HG03460 (cell line): ENCODE measurements at regions not wholly inside any gene's neighbourhood (a gene's known extent, or its start where the extent isn't known, plus 50 kb on each side); places are given as distances from the start of the nearest gene placed in this dataset.
A peak's percentile ranks its signal among the peaks of the same experiment; 100 is the strongest.

ENCODE experiments used
- ATAC-seq: cut with Tn5 transposase; IDR thresholded peaks from one replicate; pipeline ENCODE4 v1.9.1; 2021; ENCODE audit not compliant: unreplicated experiment

DNA sequence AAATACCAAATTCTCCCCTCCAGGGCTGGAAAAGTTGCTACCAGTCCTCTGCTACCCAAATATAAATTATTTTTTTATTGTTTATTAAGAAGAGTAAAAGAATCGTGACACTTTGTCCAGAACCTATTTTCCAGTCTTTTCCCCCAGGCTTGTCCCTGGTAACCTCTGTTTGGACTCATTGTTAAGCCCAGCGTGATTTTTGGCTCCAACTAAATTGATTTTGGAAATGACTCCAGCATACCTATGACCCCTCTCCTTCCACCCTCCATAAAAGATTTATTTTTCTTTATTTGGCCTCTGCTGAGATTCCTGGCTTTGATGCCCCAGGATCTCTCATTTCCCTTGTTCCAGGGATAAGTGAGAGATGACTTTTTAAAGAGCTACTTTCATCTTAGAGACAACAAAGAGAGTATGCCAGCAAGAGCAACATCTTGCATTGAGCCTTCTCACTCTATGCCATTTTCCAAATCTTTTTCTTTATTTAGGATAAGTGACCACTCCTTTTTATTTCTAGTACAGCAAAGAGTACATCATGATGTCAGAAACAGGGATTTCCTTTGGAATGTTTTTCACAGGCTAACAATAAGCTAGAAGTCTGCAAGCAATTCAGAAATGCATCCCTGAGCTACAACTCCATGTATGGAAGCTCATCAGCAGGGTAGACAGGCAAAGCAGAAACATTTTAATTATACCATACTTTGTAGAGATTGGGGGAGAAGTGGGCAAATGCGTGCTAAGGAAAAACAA, 75.8 kb downstream of the DAD1 start:
- no peak for ATAC-seq

DNA sequence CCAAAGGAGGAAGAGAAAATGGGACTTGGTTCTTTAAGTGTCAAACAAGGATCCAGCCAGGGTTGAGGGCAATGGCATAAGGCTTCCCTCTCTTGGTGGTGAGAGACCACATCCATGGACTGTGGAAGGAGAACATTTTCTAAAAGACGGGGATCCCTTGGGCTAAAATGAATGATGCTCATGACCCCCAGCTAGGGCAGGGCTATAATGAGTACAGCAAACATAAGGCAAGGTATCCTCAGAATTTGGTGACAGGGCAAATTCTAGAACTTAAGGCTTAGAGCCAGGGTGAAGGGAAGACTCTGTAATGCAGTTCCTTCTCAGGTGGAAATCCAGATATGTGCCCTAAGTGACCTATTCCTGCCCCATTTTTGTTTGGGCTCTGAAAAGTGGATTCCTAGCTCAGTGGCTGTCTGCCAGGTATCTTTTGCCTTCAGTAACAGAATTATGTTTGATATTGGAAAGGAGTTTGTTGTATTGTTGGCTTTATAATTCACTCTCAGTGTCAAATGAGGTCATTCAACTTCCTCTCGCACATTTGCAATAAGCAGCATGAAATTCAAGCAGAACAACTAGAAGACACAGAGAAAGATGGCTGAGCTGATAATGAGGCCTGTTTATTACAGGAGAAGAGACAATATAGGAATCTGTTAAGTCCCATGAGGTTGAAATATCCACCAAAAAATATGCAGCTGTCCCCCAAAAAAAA, 76.8 kb downstream of the DAD1 start:
- no peak for ATAC-seq

DNA sequence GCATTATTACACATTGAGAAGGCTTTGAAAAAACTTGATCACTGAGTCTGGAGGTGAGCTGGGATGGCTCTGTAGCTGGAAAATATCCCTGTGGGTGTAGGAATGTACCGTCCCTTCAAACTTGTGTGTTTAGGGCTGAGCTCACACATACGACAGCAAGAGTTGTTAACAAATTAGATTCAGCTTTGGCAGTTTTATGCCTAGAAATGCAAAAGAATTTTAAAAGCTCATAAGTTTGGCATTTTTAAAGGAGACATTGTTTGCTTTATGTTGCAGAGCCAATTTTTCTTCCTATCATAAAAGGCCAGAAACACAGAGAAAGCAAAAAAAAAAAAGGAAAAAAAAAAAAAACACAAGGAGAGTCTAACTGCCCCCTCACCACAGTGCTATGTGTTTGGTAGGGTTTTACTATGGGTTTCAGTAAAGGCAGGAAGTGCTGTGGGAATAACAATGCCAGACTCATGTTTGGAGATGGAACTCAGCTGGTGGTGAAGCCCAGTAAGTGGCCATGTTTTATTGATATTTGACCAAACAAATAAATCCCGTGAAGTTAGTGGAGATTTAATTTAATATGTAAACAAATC, 78.4 kb downstream of the DAD1 start:
- ATAC-seq: no peak

DNA sequence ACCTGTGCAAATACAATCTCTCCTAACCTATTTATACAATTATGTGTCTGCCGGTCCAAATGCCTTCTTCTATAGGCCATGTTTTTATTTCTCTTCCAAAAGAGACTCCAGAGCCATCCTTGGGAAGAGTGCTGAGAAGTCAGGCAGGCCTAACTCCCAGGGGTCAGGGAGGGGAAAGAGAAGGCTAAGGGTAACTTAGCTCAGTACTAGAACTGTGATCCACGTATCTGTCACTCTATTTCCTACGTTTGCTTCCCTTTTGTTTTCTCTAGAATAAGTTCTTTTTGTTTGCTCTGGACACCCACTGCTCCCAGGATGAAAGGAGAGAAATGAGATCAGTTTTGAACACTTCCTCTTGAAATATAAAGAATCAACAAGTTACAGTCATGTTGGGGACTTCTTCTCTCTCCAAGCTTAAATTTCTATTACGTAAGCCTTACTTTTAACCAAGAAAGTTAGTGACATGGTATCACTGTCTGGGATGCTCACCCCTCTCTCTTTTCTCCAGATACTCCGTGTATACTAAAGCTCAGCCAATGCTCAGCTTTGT, 79.2 kb downstream of the DAD1 start:
- no peak for ATAC-seq

DNA sequence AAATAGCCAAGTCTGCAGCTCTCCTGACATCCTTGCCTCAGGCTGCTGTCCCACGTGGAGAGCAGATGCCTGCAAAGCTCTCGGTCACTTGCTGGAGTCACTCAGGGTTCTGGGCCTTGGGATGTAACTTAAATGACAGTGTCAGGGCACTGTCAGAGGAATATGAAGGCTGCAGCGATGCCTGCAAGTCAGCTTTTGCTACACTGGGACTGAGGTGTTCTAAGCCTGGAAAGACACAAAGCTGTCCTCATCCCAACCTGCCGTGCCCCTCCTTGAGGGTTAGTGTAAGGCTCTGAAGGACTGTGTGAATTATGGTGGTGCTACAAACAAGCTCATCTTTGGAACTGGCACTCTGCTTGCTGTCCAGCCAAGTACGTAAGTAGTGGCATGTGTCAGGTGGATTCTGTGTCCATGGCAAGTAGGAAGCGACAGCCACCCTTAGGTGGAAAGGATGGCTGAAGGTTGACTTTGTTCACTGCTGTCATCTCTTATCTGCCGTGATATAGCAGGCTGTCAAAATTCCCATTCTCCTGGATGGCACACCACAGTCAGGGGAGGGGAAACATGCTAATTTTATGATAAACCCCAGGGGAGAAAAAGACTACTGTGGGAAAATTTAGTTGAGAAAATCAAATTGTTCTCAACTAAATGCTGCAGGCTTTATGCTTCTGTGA, 79.9 kb downstream of the DAD1 start:
- ATAC-seq: no peak

DNA sequence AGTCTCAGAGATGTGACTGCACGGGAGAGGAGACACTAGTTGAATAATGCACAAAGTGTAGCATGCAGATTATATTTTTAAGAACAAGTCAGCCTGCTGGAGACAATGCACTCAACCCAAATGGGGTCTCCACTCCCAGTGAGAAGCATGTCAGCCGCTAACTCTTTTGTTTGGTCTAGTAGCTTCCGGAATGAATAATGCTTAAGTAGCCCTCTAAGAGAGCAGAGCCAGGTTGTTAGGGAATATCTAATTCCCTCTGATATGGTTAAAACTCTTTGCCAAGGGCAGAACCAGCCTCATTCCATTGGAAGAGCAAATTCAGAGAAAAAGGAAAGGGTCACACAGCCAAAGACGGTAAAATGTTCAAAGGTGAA, 80.4 kb downstream of the DAD1 start:
- no peak for ATAC-seq

DNA sequence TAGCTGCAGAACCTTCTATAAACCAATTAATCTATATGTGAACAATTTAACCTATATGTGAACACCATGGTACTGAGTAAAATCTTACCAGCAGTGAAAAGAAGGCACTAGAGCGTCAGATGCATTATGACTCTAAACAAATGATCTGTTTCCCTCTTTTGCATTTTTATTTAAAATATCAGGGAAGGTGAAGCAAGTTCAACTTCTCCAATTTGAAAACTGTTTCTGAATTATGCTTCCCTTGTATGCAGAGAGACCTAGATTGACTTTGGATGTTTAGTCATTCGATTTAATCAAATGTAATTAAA, 80.9 kb downstream of the DAD1 start:
- no peak for ATAC-seq

DNA sequence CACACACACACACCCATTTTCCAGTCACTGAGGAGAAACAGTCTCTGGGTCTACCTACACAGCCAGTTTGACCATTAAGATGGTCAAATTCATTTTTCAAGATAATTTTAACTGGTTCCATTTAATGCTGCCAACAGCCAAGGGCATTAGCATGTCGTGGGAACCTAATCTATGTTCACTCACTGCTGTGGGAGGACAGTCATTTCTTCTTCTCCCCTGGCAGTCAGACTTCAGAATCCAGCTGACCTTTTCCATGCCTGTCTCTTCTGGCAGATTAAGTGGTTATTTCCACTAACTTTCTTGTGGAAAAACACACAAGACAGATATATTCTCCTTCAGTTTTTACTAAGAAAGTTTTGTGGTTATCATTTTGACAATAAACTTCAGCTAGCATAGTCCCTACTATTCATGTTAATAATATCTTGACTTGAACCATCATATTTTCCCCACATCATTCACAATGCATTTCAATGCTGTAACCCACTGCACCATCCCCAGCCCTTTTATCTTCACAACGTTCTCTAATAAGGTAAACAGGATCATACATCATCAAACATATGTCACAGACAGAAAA, 82.2 kb downstream of the DAD1 start:
- no peak for ATAC-seq

DNA sequence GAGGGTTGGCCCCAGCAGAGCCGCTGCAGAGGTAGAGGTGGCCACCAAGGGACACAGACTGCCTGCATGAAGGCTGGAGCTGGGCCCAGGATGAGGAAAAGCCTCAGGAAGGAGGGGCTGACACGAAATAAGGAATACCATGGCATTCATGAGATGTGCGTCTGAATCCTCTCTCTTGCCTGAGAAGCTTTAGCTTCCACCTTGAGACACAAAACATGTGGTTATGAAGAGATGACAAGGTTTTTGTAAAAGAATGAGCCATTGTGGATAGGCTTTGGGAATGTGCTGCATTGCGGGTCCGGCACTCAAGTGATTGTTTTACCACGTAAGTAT, 82.7 kb downstream of the DAD1 start:
- no peak for ATAC-seq

DNA sequence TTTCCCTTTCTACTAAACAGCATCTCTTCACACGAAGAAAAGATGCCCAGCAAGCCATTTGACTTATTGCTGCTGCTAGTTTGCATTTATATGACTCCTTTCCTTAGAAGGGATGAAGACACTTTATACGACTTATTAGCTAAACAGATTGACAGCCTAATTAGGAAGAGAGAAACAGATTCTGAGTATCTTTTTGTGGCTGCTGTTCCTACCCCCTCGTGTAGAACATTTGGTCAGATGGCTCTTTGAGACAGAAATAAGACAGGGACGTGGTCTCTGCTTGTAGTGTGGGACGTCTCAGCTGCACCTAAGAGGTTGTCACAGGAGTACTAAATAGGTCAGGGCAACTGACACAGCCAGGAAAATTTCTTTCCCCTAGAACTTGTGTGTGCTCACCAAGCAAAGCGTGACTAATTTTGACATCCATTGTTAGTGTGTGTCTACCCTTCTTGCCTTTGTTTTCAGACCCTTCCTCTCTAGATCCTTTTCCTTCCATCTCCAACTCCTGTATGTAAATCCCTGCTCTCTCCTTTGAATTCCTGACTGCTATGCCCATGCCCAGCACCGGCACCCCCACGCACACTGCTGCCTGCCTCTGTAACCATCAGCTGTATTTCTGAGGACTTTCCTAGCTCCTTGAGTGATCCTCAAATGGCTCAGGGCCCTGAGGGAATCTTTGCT, 83.2 kb downstream of the DAD1 start:
- ATAC-seq: no peak

DNA sequence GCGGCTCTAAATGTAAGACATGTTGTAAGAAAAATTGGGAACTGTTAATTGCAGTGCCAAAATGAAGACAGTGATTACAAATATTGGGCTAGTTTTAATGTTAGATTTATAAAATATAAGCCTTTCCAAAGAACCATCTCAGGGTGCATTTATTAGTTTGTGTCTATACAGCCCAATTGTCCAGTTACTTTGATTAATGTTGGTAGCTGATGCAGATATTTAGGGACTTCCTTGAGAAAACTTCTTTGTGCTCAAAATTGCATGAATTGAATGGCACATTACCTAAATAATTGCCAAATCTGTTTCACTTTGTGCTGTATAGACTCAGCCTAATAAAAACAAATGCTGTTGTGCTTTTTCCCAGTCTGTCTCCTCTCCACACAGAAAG, 83.7 kb downstream of the DAD1 start:
- ATAC-seq: no peak

DNA sequence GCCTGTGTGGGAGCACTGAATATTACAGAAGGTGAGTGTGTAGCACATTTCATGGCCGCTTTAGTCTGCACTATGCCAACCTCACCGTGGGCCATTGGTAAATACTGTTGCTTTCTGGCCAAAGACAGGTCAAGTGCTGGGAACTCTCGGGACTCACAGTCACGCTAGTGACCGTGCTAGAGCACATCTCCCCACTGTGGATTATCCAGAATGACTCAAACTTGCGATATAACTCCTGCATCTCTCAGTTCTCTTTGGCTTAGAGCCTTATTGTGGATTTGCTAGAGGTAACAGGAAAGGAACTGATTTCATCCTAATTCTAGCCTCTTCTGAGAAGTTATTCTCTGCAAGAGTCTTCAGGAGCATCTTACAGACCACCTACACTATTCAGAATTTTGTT, 86.5 kb downstream of the DAD1 start:
- ATAC-seq: no peak

DNA sequence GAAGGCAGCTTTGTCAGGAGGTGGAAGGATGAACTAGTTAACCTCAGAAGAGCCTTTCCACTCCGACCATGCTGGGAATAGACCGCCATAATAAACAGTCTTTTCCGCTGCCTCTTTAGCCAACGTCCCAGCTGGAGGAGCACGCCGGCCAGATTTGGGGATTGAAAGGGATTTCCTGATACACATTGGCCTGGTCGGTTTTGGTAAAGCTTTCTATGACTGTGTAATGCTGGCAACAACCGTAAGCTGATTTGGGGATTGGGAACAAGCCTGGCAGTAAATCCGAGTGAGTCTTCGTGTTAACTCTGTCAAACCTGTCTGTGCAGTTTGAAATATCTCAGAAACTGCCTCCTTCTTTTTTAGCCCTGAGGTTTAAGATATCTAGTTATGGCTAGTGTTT, 87.0 kb downstream of the DAD1 start:
- ATAC-seq: no peak

DNA sequence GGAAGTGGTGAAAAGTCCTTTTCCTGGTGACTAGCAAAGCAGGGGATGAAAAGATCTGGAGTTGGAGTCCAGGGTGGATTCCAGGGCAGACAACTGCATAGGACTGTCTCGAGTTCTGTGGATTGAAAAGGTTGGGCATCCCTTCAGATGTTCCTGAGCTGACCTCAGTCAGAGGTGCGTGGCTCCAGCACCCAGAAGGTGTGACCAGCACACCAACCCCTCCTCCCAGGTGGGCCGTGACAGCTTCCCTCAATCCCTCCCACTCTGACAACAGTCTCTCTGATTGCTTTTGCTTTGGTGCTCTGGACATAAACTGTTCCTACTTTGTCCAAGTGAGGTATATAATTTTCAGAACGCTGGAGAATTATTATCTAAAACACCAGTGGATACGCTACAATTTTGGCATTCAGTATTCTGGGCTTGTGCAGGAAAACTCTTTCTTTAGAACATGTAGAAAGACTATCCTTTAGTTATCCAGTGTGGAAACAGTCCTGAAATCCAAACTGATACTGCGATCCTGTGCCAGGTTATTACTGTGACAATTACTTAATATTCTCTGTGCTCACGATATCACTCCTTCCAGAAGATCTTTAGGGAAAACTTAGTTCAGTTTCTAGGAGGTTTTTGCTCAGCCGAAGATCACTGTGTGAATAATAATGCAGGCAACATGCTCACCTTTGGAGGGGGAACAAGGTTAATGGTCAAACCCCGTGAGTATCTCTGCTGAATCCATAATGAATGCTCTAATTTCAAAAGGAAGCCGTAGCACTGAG, 87.9 kb downstream of the DAD1 start:
- ATAC-seq: no peak

DNA sequence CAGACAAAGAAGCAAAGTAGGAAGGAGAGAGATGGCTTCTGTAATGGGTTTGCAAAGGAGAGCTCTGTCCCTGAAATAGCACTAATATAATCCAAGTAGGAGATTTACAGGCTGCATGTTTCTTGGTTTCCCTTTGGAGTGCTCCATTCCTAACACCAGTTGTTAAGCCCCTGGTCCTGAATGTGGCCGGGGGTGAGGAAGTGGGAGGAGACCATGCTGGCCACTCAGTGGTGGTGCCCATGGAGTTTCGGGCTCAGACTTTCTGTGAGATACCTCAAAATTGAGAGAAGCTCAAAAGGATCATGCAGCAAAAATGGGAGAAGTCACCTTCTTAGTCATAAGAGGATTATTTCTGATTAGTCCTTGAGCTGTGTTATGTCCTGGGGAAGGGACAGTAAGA, 88.5 kb downstream of the DAD1 start:
- no peak for ATAC-seq

DNA sequence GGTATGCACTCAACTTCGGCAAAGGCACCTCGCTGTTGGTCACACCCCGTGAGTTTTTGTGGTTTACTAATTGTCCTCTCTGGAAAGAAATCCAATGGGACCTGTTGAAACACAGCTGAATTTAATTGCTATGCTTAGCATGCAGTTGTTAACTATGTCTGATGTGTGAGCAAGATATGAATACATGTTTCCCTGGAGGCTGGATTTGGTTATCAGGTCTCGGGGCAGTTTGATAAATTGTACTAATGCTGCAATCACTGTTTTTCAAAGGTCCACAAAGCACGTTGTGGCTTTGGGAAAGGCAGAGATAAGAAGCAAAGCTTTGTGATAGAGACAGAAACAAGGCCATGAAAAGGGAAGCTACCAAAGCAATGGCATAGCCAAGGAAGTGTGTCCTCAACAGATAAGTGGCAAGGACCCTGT, 91.3 kb downstream of the DAD1 start:
- ATAC-seq: no peak

DNA sequence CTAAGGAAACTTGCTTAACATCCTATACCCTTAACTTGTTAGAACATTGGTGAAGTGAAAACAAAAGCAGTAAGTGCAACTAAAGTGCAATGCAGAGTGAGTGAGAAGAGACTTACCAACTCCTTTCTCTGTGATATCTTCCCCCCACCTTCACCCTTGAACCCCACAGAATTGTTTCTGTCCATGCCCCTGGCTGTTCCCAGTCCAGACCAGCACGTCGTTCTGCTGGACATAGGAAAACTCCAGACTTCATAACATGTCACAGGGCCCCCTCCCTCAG, 91.9 kb downstream of the DAD1 start:
- peak; percentile 12 for ATAC-seq

DNA sequence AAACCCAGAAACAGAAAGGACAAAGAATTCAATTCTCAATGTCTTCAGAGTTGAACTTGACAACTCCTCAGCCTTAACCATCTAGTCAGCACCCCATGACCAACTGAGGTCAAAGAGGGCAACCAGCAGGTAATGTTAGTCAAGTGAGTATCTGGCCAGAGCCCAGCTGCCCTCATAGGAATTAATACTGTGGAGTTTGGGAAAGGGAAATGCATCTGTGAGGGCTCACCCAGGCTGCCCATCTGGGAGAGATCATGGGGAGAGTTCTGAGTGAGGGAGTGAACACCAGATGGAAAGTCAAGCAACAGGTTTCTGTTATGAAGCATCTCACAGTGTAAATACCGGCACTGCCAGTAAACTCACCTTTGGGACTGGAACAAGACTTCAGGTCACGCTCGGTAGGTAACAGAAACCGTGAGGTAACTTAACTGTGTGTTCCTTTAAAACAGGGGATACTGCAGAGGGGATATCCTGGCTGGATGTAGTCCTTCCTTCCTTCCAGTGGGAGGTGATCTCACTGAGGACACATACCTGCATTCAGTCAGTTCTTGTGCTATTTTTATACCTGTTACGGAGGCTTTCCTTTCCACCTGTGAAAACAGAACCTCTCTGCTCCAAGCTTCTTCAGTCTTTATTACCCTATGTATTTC, 94.4 kb downstream of the DAD1 start:
- no peak for ATAC-seq

DNA sequence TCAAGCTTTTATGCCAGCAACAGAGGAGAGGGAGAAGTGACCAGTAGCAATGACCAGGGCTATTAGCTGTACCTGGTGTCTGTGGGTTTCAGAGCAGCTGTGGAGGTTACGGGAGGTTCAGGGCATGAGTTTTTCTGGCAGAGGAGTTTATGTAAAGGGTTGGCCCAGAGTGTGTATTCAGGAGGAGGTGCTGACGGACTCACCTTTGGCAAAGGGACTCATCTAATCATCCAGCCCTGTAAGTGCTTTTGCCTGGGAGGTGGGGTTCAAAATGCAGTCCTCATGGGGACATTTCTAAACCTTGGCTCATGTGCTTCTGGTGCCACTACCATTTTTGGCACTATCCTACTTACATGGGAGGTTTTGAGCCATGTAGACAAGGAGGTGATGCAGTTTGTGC, 95.3 kb downstream of the DAD1 start:
- no peak for ATAC-seq
